GM12872 (cell line): ENCODE measurements at regions not wholly inside any gene's neighbourhood (a gene's known extent, or its start where the extent isn't known, plus 50 kb on each side); places are given as distances from the start of the nearest gene placed in this dataset.
A peak's percentile ranks its signal among the peaks of the same experiment; 100 is the strongest.

Experiments used
- TF ChIP-seq, protein P1 (sequence below): IDR thresholded peaks from 3 replicates; pipeline ENCODE4 v1.5.1; 2011; ENCODE audit warnings: low read depth, mild to moderate bottlenecking, low read length, moderate library complexity; ENCODE audit not compliant: insufficient read depth

DNA sequence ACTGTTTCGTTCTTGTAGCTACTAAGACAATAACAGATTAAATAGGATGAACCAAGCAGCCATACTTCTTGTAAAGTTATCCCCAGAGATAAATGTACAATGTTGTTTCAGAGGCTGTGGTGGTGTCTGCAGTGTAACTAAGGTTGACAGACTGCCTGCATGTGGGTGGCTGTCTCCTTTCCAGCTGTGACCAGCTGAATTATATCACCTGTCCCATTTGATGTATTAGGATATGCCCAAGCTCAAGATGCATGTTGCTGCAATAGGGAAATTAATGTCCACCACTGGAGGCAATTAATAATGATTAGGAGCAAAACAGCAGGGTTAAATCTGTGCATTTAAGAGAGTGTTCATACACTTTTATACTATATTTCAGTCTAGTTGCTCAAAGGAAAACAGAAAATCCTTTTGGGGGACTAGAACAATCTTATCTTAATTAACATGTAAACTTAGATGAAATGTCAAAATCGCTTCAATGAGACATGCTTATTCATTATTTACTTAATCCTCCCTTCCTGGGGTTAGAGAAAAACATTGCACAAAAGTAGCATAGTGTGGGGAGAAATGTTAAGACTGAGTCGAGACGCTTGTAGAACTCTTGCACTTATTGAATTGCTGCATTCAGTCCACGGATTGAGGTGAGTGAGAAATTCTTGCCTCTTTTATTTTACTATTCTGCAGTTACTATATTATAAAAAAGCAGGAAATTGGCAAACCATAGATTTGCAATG is 269.0 kb downstream of the SNX10 start:
- TF ChIP-seq, protein P1, sequence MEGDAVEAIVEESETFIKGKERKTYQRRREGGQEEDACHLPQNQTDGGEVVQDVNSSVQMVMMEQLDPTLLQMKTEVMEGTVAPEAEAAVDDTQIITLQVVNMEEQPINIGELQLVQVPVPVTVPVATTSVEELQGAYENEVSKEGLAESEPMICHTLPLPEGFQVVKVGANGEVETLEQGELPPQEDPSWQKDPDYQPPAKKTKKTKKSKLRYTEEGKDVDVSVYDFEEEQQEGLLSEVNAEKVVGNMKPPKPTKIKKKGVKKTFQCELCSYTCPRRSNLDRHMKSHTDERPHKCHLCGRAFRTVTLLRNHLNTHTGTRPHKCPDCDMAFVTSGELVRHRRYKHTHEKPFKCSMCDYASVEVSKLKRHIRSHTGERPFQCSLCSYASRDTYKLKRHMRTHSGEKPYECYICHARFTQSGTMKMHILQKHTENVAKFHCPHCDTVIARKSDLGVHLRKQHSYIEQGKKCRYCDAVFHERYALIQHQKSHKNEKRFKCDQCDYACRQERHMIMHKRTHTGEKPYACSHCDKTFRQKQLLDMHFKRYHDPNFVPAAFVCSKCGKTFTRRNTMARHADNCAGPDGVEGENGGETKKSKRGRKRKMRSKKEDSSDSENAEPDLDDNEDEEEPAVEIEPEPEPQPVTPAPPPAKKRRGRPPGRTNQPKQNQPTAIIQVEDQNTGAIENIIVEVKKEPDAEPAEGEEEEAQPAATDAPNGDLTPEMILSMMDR = no peak

DNA sequence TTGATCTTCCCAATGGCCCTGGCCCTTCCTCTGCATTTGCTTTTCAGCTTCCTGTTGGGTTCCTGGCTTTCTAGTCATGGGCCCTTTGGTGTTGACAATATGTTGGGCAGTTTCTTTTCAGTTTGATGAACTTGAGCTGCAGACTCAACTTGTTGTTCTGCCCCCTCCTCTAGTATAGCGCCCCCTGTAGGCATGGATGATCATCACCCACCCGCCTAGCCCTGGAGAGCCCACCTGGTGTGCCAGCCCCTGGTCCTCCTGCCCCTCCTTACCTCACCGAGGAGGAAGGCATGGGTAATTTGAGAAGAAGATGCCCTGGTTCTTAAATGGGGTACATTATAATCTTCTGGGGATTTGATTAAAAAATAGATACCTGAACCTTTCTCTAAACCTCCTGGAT is 271.2 kb downstream of the SNX10 start:
- TF ChIP-seq, protein P1 = peak; percentile 31; the same call in 1 of the 3 replicates

DNA sequence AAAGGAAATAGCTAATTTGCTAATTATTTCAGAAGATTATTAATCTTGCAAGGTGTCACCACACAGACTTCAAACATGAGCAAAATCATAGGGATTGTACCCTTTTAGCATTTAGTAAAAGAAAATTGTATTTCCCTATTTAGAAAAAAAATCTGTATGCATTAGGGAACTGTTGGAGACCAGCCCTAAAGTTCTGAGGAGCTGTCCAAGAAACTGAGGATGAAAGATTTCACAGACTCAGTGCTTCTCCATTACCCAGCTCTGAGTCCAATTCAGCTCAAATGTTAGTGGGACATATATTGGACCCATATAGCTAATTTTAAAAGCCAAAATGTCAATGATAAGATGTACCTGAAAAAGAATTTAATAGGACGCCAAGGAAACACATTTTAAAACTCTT is 271.7 kb downstream of the SNX10 start:
- TF ChIP-seq, protein P1 = no peak

DNA sequence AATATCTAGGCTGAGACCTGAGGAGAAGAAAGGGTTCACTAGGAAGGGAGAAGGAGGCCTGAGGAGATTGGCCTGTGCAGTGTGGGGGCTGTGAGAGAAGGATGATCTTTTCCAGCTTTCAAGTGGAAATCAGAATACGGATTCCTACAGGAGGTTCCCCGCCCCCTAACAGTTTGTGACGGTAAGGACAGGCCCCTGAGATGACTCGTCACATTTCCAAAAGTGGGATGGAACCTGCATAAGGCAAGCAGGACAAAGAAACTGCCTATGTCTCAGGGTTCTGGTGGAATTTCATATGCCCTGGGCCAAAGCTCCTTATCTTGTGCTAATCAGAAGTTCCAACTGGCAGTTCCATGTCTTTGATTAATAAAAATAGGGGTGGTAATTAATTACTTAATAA is 275.6 kb downstream of the SNX10 start:
- TF ChIP-seq, protein P1 = no peak

DNA sequence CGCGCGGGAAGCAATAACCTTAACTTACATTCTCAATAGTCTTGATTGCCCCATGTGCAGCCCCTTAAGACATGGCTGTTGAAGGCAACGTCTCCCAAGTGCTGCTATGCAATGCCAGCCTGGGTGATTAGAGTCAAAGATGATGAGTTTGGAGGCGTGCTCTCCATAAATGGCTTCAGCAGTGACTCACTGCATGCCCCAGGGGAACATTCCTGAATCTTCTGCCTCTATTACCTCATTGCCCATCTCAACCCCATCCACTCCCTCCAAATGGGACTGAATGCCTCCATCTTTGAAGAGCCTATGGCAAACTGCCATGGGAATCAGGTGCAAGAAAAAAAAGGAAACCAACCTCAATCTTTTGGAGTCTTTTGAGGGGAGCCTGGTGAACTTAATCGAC is 282.8 kb downstream of the SNX10 start:
- TF ChIP-seq, protein P1 = no peak

DNA sequence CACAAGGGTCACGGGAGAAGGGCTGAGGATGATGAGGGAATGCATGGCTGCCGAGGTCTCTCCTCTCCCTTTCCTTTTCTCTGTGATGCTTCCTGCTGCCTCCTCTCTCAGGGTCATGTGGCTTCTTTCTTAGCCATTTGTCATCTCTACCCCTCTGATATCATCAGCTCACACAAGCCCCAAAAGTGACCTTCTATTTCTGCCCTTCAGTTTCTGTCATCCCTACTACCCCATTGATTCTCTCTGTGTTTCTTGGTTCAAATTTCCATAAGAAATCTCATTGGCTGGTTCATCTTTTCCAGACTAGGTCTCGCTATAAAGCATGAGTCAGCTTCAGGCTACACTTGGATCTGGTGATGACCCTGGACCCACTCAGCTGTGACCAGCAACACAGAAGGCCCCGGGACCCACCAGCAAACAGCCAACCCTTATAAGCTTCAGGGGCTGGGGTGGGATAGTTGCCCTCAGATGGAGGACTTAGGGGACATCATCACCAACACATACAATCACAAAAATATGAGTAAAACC is 284.3 kb downstream of the SKAP2 start:
- TF ChIP-seq, protein P1 = no peak

DNA sequence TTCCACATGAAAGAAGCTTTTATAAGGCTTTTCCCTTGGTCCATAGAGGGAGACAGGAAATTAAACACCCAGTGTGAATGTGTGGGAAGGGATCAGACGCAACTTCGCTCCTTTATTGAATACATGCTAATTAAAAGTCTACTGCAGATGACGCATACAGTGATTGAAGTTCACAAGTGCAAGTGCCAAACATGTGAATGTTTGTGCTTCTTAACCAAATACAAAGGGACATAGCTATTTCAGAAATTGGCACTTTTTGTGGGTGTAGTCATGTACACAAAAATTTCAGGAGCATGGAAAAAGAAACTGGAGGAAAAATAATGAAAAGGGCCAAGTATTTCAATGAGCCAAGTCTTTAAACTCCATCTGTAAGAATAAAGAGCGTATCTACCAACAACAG is 283.7 kb downstream of the SKAP2 start:
- TF ChIP-seq, protein P1 = no peak
